ENCODE measurements at regions not wholly inside any gene's neighbourhood (a gene's known extent, or its start where the extent isn't known, plus 50 kb on each side); places are given as distances from the start of the nearest gene placed in this dataset.

GRCh38 chr2:129499747-129500146, 479.7 kb upstream of the RAB6C start:
- H4K20me1 ChIP-seq (ENCODE audit: control insufficient read depth, extremely low read depth, insufficient read depth, low read length) = no peaks in the 10 kb centered on the region
- no peaks in the 10 kb centered on the region for H3K9me3 ChIP-seq (ENCODE audit: control insufficient read depth, low read depth, low read length)
- no peak overlapping the region for H3K9ac ChIP-seq (ENCODE audit: control insufficient read depth, extremely low read depth, insufficient read depth, low read length)
- no peak overlapping the region for H3K4me2 ChIP-seq (ENCODE audit: control insufficient read depth, extremely low read depth, insufficient read depth, low read depth, low read length)
- H3K27me3 ChIP-seq (ENCODE audit: control insufficient read depth, extremely low read depth, insufficient read depth, low read length) = no peaks in the 10 kb centered on the region
- FAIRE-seq (no peak), DNase-seq (ENCODE audit: low read depth, low spot score) (no peak)
- peaks cover under 1% of the 10 kb centered on the region for H3K4me1 ChIP-seq (ENCODE audit: control insufficient read depth, extremely low read depth, insufficient read depth, low read length)
- no peaks in the 10 kb centered on the region for H3K79me2 ChIP-seq (ENCODE audit: control insufficient read depth, insufficient read depth, low read length)
- no peak overlapping the region for H3K27ac ChIP-seq (ENCODE audit: control insufficient read depth, insufficient read depth, low read length)
- no peak overlapping the region for H2AFZ ChIP-seq (ENCODE audit: control insufficient read depth, low read length)
- TF ChIP-seq CTCF (optimal IDR thresholded peaks at IDR 0.05 in 1 of 3, IDR thresholded peaks at IDR 0.05 in 1 of 3, conservative IDR thresholded peaks at IDR 0.05 in 1 of 3; ENCODE audit: extremely low read depth in 1 of 3, insufficient read depth in 2 of 3, low read length in 3 of 3) (no peak), EZH2 (IDR thresholded peaks at IDR 0.05; ENCODE audit: low read length) (no peak)
- no peaks in the 10 kb centered on the region for H3K9me1 ChIP-seq (ENCODE audit: control insufficient read depth, extremely low read depth, insufficient read depth, low read length)
- no peaks in the 10 kb centered on the region for H3K36me3 ChIP-seq (ENCODE audit: control insufficient read depth in 2 of 2, extremely low read depth in 1 of 2, insufficient read depth in 2 of 2, low read length in 2 of 2)
- dilution Hi-C loops (cut with MboI; ENCODE audit: extremely low pct_ligation_motif_present, low sequenced_read_pairs) = no loop called here
- no peak overlapping the region for H3K4me3 ChIP-seq (ENCODE audit: control insufficient read depth in 2 of 3, extremely low read depth in 1 of 3, insufficient read depth in 2 of 3, low read depth in 1 of 3, low read length in 3 of 3)

GRCh38 chr2:129502781-129503180, 476.7 kb upstream of the RAB6C start:
- Histone ChIP-seq H3K4me2 (ENCODE audit: control insufficient read depth, extremely low read depth, insufficient read depth, low read depth, low read length) (no peak overlapping the region), H2AFZ (ENCODE audit: control insufficient read depth, low read length) (no peak overlapping the region), H3K9ac (ENCODE audit: control insufficient read depth, extremely low read depth, insufficient read depth, low read length) (no peak overlapping the region), H3K4me1 (ENCODE audit: control insufficient read depth, extremely low read depth, insufficient read depth, low read length) (peaks cover 3% of the 10 kb centered on the region), H3K27ac (ENCODE audit: control insufficient read depth, insufficient read depth, low read length) (no peak overlapping the region), H3K9me1 (ENCODE audit: control insufficient read depth, extremely low read depth, insufficient read depth, low read length) (no peaks in the 10 kb centered on the region), H3K79me2 (ENCODE audit: control insufficient read depth, insufficient read depth, low read length) (no peaks in the 10 kb centered on the region), H3K4me3 (ENCODE audit: control insufficient read depth in 2 of 3, extremely low read depth in 1 of 3, insufficient read depth in 2 of 3, low read depth in 1 of 3, low read length in 3 of 3) (no peak overlapping the region), H4K20me1 (ENCODE audit: control insufficient read depth, extremely low read depth, insufficient read depth, low read length) (no peaks in the 10 kb centered on the region), H3K9me3 (ENCODE audit: control insufficient read depth, low read depth, low read length) (no peaks in the 10 kb centered on the region), H3K27me3 (ENCODE audit: control insufficient read depth, extremely low read depth, insufficient read depth, low read length) (no peaks in the 10 kb centered on the region), H3K36me3 (ENCODE audit: control insufficient read depth in 2 of 2, extremely low read depth in 1 of 2, insufficient read depth in 2 of 2, low read length in 2 of 2) (no peaks in the 10 kb centered on the region)
- no peak for TF ChIP-seq CTCF (optimal IDR thresholded peaks at IDR 0.05 in 1 of 3, IDR thresholded peaks at IDR 0.05 in 1 of 3, conservative IDR thresholded peaks at IDR 0.05 in 1 of 3; ENCODE audit: extremely low read depth in 1 of 3, insufficient read depth in 2 of 3, low read length in 3 of 3)
- no peak for TF ChIP-seq EZH2 (IDR thresholded peaks at IDR 0.05; ENCODE audit: low read length)
- DNase-seq (ENCODE audit: low read depth, low spot score) (no peak), FAIRE-seq (no peak)
- dilution Hi-C loops (cut with MboI; ENCODE audit: extremely low pct_ligation_motif_present, low sequenced_read_pairs) = no loop called here
